ENCODE measurements at regions not wholly inside any gene's neighbourhood (a gene's known extent, or its start where the extent isn't known, plus 50 kb on each side); places are given as distances from the start of the nearest gene placed in this dataset.
"Not testable (repeated sequence)": the region's sequence is repeated elsewhere in the genome, so short reads cannot be mapped to it uniquely, and the experiment has no call there.

- DNase-seq (ENCODE audit: low read depth): no peak
- no peak overlapping the region for H3K4me3 ChIP-seq (ENCODE audit: low read depth, low read length)
- TF ChIP-seq, protein P1, sequence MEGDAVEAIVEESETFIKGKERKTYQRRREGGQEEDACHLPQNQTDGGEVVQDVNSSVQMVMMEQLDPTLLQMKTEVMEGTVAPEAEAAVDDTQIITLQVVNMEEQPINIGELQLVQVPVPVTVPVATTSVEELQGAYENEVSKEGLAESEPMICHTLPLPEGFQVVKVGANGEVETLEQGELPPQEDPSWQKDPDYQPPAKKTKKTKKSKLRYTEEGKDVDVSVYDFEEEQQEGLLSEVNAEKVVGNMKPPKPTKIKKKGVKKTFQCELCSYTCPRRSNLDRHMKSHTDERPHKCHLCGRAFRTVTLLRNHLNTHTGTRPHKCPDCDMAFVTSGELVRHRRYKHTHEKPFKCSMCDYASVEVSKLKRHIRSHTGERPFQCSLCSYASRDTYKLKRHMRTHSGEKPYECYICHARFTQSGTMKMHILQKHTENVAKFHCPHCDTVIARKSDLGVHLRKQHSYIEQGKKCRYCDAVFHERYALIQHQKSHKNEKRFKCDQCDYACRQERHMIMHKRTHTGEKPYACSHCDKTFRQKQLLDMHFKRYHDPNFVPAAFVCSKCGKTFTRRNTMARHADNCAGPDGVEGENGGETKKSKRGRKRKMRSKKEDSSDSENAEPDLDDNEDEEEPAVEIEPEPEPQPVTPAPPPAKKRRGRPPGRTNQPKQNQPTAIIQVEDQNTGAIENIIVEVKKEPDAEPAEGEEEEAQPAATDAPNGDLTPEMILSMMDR (IDR thresholded peaks at IDR 0.05; ENCODE audit: insufficient read depth, low read depth, low read length): no peak
Measured at GRCh38 chr2:78145395-78145996, 623.3 kb upstream of the LRRTM4 start.

DNA sequence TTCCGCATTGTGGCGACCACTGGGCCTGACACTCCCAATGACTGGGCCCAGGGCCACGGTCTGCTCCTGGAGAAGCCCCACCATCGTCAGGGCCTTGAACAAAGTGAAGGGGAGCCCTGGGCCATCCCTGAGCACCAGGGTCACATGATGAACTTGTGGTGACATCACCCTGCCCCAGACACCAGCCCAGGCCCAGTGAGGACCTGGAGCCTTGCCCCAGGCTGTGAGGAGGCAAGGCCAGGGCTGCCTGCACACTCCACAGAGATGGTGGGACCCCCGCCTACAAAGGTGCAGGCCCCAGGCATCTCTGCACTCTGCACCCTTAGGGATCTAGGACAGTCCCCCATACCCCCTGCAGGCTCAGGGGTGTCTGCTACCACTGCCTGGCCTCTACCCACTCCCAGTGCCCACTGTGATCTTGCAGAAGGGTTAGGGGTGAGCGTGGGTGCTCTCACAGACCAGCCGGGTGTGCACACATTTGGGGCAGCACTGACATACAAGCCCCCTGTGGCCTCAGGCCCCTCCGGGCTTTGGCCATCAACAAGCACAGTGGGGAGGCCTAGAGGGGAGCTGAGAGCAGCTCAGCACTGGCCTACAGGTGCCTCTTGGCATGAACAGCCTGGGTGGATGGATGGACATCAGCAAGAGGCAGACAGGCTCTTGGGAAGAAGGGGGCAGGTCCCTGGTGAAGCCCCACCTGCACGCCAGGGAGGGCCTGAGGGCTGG, 624.0 kb upstream of the LRRTM4 start:
- H3K4me3 ChIP-seq (ENCODE audit: low read depth, low read length): no peak overlapping the region
- DNase-seq (ENCODE audit: low read depth): no peak
- TF ChIP-seq, protein P1 (IDR thresholded peaks at IDR 0.05; ENCODE audit: insufficient read depth, low read depth, low read length): no peak

- H3K4me3 ChIP-seq (ENCODE audit: low read depth, low read length): no peak overlapping the region
- TF ChIP-seq, protein P1 (IDR thresholded peaks at IDR 0.05; ENCODE audit: insufficient read depth, low read depth, low read length): no peak
- no peak for DNase-seq (ENCODE audit: low read depth)
Measured at GRCh38 chr2:78147466-78147865, 625.3 kb upstream of the LRRTM4 start.

DNA sequence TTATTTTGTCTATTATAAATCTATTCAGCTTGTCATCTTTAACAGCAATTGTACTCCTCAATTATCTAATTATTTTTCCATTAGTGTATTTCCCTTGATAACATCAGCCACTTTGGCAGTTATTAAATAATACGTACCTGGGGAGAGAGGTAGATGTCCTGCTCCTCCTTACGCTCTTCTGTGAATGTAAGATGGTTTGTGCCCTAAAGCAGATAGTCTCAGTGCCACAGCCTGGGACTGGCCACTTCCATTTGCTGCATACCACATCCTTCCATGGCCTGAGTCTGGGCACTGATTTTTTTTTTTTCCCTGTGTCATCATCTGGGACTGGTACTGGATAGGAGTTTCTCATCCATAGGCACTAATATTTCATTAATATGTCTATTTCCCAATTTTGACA, 632.4 kb upstream of the LRRTM4 start:
- DNase-seq (ENCODE audit: low read depth): no peak
- H3K4me3 ChIP-seq (ENCODE audit: low read depth, low read length): no peak overlapping the region
- TF ChIP-seq, protein P1 (IDR thresholded peaks at IDR 0.05; ENCODE audit: insufficient read depth, low read depth, low read length): no peak

DNA sequence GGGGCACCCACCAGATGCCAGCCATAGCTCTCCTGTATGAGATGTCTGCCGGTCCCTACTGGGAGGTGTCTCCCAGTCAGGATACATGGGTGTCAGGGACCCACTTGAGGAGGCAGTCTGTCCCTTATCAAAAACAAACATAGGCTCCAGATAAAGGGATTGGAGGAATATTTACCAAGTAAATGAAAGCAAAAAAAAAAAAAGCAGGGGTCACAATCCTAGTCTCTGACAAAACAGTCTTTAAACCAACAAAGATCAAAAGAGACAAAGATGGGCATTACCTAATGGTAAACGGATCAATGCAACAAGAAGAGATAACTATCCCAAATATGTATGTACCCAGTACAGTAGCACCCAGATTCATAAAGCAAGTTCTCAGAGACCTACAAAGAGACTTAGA, 640.0 kb upstream of the LRRTM4 start:
- no peak for DNase-seq (ENCODE audit: low read depth)
- H3K4me3 ChIP-seq (ENCODE audit: low read depth, low read length): no peak overlapping the region
- TF ChIP-seq, protein P1 (IDR thresholded peaks at IDR 0.05; ENCODE audit: insufficient read depth, low read depth, low read length): no peak

- not testable (repeated sequence) for H3K4me3 ChIP-seq (ENCODE audit: low read depth, low read length); DNase-seq (ENCODE audit: low read depth)
Measured at GRCh38 chr2:78172157-78172556, 650.0 kb upstream of the LRRTM4 start.

GRCh38 chr2:78175645-78176044, 653.5 kb upstream of the LRRTM4 start:
- TF ChIP-seq, protein P1 (IDR thresholded peaks at IDR 0.05; ENCODE audit: insufficient read depth, low read depth, low read length): no peak
- no peak overlapping the region for H3K4me3 ChIP-seq (ENCODE audit: low read depth, low read length)
- DNase-seq (ENCODE audit: low read depth): no peak

Data from fibroblast of villous mesenchyme (primary cell).